Caco-2 (cell line): ENCODE measurements at regions not wholly inside any gene's neighbourhood (a gene's known extent, or its start where the extent isn't known, plus 50 kb on each side); places are given as distances from the start of the nearest gene placed in this dataset.

Source experiments
- BruUV-seq: library from RNA; stranded (reverse); fragments of 400-500 nt; replicated peaks from 2 replicates; lab custom pipeline; 2021; lab: Mats Ljungman, UMichigan
- CTCF ChIA-PET: fragments of 300-600 bp; sonication (Branson Sonifier 250); formaldehyde crosslinking; loops from one replicate; lab custom pipeline; 2022; ENCODE audit warnings: antibody characterized with exemption; lab: Charles Lee
- POLR2A ChIA-PET: fragments of 300-600 bp; sonication (Branson Sonifier 250); formaldehyde crosslinking; loops from one replicate; lab custom pipeline; 2022; ENCODE audit warnings: antibody characterized with exemption; lab: Charles Lee
- DNase-seq, 2 experiments: peaks; one replicate each; pipeline versions ENCODE4 v3.0.0 to v3.0.0-alpha.2; 2020 to 2022
- H3K27me3 ChIP-seq: replicated peaks from 2 replicates; pipeline ENCODE4 v1.6.0; 2011; ENCODE audit warnings: low read length; ENCODE audit not compliant: control insufficient read depth, insufficient read depth
- H3K36me3 ChIP-seq: 2 replicates; pipeline ENCODE4 v1.5.1; 2011; ENCODE audit warnings: low read length; ENCODE audit not compliant: control insufficient read depth, insufficient read depth
- H3K4me1 ChIP-seq: fragments of 250-450 bp; sonication (Bioruptor Pico); 2 replicates; pipeline ENCODE4 v1.5.1; 2020; ENCODE audit warnings: mild to moderate bottlenecking
- H3K4me3 ChIP-seq: 2 replicates; pipeline ENCODE4 v1.5.1; 2011; ENCODE audit warnings: low read depth, mild to moderate bottlenecking, control low read depth, low read length
- H3K9me3 ChIP-seq: fragments of 250-450 bp; sonication (Bioruptor Pico); 2 replicates; pipeline ENCODE4 v1.5.1; 2020; ENCODE audit warnings: mild to moderate bottlenecking, moderate library complexity
- H3K27ac Mint-ChIP-seq: one replicate; pipeline ENCODE4 v1.8.0; 2022; ENCODE audit warnings: mixed read lengths; ENCODE audit not compliant: unreplicated experiment
- H3K27me3 Mint-ChIP-seq: one replicate; pipeline ENCODE4 v1.8.0; 2022; ENCODE audit warnings: mixed read lengths; ENCODE audit not compliant: insufficient read depth, unreplicated experiment
- H3K36me3 Mint-ChIP-seq: one replicate; pipeline ENCODE4 v1.8.0; 2022; ENCODE audit warnings: mild to moderate bottlenecking, mixed read lengths; ENCODE audit not compliant: insufficient read depth, unreplicated experiment
- H3K4me1 Mint-ChIP-seq: one replicate; pipeline ENCODE4 v1.8.0; 2022; ENCODE audit warnings: low read depth, mixed read lengths; ENCODE audit not compliant: unreplicated experiment
- H3K4me3 Mint-ChIP-seq: one replicate; pipeline ENCODE4 v1.8.0; 2022; ENCODE audit warnings: mild to moderate bottlenecking, moderate library complexity, mixed read lengths; ENCODE audit not compliant: unreplicated experiment
- H3K9me3 Mint-ChIP-seq: one replicate; pipeline ENCODE4 v1.8.0; 2022; ENCODE audit warnings: mixed read lengths; ENCODE audit not compliant: unreplicated experiment
- CTCF ChIP-seq, 2 experiments: fragments of 200-600 bp in 1 of 2; IDR thresholded peaks; 1 replicate in 1 of 2; 2 replicates in 1 of 2; pipeline versions ENCODE4 v1.5.1 to v1.8.0; 2011 to 2022; ENCODE audit warnings: antibody characterized with exemption in 1 of 2, control low read depth in 1 of 2, inconsistent platforms in 1 of 2, low read depth in 1 of 2, low read length in 1 of 2, mild to moderate bottlenecking in 1 of 2, moderate library complexity in 1 of 2; ENCODE audit not compliant: insufficient read depth in 1 of 2, severe bottlenecking in 1 of 2, unreplicated experiment in 1 of 2
- intact Hi-C: fragments of 100-400 bp; cut with micrococcal nuclease; formaldehyde crosslinking; loops from one replicate; pipeline ENCODE4 v1.10.0; 2022; ENCODE audit not compliant: unreplicated experiment

- Mint-ChIP-seq H3K4me3 (no peak overlapping the region), H3K27me3 (no peaks in the 10 kb centered on the region), H3K4me1 (no peaks in the 10 kb centered on the region), H3K9me3 (no peaks in the 10 kb centered on the region), H3K36me3 (no peaks in the 10 kb centered on the region), H3K27ac (no peak overlapping the region)
- Histone ChIP-seq H3K9me3 (no peaks in the 10 kb centered on the region), H3K4me1 (no peaks in the 10 kb centered on the region), H3K27me3 (no peaks in the 10 kb centered on the region), H3K36me3 (no peaks in the 10 kb centered on the region), H3K4me3 (no peak overlapping the region)
- DNase-seq = no peak
- ChIA-PET POLR2A (no interaction called here), CTCF (no interaction called here)
- no peak for TF ChIP-seq CTCF (IDR thresholded peaks at IDR 0.05; ENCODE audit: insufficient read depth in 1 of 2, low read depth in 1 of 2, low read length in 1 of 2, severe bottlenecking in 1 of 2, unreplicated experiment in 1 of 2)
- no TSS peak for BruUV-seq
- intact Hi-C loops = no loop called here
These were observed 749.6 kb downstream of the CENPC start for GRCh38 chr4:66795724-66796123.

GRCh38 chr4:66794390-66795034 lies 750.8 kb downstream of the CENPC start:
- intact Hi-C loops = no loop called here
- no peaks in the 10 kb centered on the region for H3K4me1 ChIP-seq
- POLR2A ChIA-PET = no interaction called here
- Mint-ChIP-seq H3K4me1 (no peaks in the 10 kb centered on the region), H3K4me3 (no peak overlapping the region), H3K9me3 (no peaks in the 10 kb centered on the region), H3K27ac (no peak overlapping the region), H3K27me3 (no peaks in the 10 kb centered on the region), H3K36me3 (no peaks in the 10 kb centered on the region)
- BruUV-seq = no TSS peak
- no peaks in the 10 kb centered on the region for H3K9me3 ChIP-seq
- H3K27me3 ChIP-seq = no peaks in the 10 kb centered on the region
- H3K4me3 ChIP-seq = no peak overlapping the region
- TF ChIP-seq CTCF (IDR thresholded peaks at IDR 0.05; ENCODE audit: insufficient read depth in 1 of 2, low read depth in 1 of 2, low read length in 1 of 2, severe bottlenecking in 1 of 2, unreplicated experiment in 1 of 2) = no peak
- DNase-seq = no peak
- no peaks in the 10 kb centered on the region for H3K36me3 ChIP-seq
- CTCF ChIA-PET = no interaction called here

- no peak for DNase-seq
- H3K36me3 ChIP-seq = no peaks in the 10 kb centered on the region
- no peak overlapping the region for H3K4me3 ChIP-seq
- no peaks in the 10 kb centered on the region for H3K27me3 ChIP-seq
- BruUV-seq = no TSS peak
- H3K4me1 Mint-ChIP-seq = no peaks in the 10 kb centered on the region
- H3K27me3 Mint-ChIP-seq = no peaks in the 10 kb centered on the region
- no peak for TF ChIP-seq CTCF (IDR thresholded peaks at IDR 0.05; ENCODE audit: insufficient read depth in 1 of 2, low read depth in 1 of 2, low read length in 1 of 2, severe bottlenecking in 1 of 2, unreplicated experiment in 1 of 2)
- intact Hi-C loops = no loop called here
- ChIA-PET CTCF (no interaction called here), POLR2A (no interaction called here)
- H3K4me3 Mint-ChIP-seq = no peak overlapping the region
- H3K4me1 ChIP-seq = no peaks in the 10 kb centered on the region
- no peaks in the 10 kb centered on the region for H3K9me3 ChIP-seq
- H3K9me3 Mint-ChIP-seq = no peaks in the 10 kb centered on the region
- no peak overlapping the region for H3K27ac Mint-ChIP-seq
- H3K36me3 Mint-ChIP-seq = no peaks in the 10 kb centered on the region
These were observed 753.6 kb downstream of the CENPC start for GRCh38 chr4:66791686-66792085.
